Stomach (tissue), 8 donors: ENCODE measurements at regions not wholly inside any gene's neighbourhood (a gene's known extent, or its start where the extent isn't known, plus 50 kb on each side); places are given as distances from the start of the nearest gene placed in this dataset.

Source experiments
- DNase-seq, 2 donors: peaks; one replicate each; pipeline versions ENCODE4 v3.0.0 to v3.0.0-alpha.2; 2013 to 2019
- H3K27ac ChIP-seq, 5 donors: fragments of 200-600 bp in 4 of 5; sonication (generic) in 4 of 5; one replicate each; pipeline ENCODE4 v1.5.1; 2013 to 2019; ENCODE audit warnings: mild to moderate bottlenecking in 1 of 5, moderate library complexity in 1 of 5
- H3K27me3 ChIP-seq, 3 donors: fragments of 200-600 bp; sonication (generic); one replicate each; pipeline ENCODE4 v1.5.1; 2017 to 2019; ENCODE audit warnings: mixed run types in 1 of 3
- H3K36me3 ChIP-seq, 4 donors: fragments of 200-600 bp; sonication (generic); 1 replicate in 3 of 4; 2 replicates in 1 of 4; pipeline ENCODE4 v1.5.1; 2016 to 2019
- H3K4me1 ChIP-seq, 4 donors: fragments of 200-600 bp; sonication (generic); one replicate each; pipeline ENCODE4 v1.5.1; 2016 to 2019
- H3K4me3 ChIP-seq, 4 donors: fragments of 200-600 bp; sonication (generic) in 3 of 4; one replicate each; pipeline ENCODE4 v1.5.1; 2016 to 2019; ENCODE audit warnings: mild to moderate bottlenecking in 1 of 4
- H3K9me3 ChIP-seq, 4 donors: fragments of 200-600 bp; sonication (generic); one replicate each; pipeline ENCODE4 v1.5.1; 2016 to 2019
- CTCF ChIP-seq, 7 experiments: fragments of 450-650 bp in 4 of 7; fragments of 200-600 bp in 3 of 7; sonication (generic) in 3 of 7; IDR thresholded peaks; one replicate each; pipeline ENCODE4 v1.5.1; 2016 to 2019; ENCODE audit warnings: antibody characterized with exemption in 7 of 7, control low read depth in 2 of 7, mild to moderate bottlenecking in 1 of 7
- EP300 ChIP-seq: sonication (generic); formaldehyde crosslinking; IDR thresholded peaks from one replicate; pipeline ENCODE4 v1.6.1; 2017; ENCODE audit warnings: antibody characterized with exemption
- POLR2A ChIP-seq, 4 donors: fragments of 450-650 bp; IDR thresholded peaks; one replicate each; pipeline ENCODE4 v1.6.1; 2016; ENCODE audit warnings: antibody characterized with exemption in 4 of 4, control low read depth in 2 of 4, mild to moderate bottlenecking in 1 of 4, moderate library complexity in 1 of 4
- POLR2AphosphoS5 ChIP-seq, 3 donors: sonication (generic); formaldehyde crosslinking; IDR thresholded peaks; one replicate each; pipeline ENCODE4 v1.6.1; 2016; ENCODE audit warnings: antibody characterized with exemption in 3 of 3
- WGBS, 5 donors: extraction: QIAGEN DNeasy Blood & Tissue Kit in 3 of 5; methylation state at CpG; one replicate each; pipeline versions ENCODE4 v1.1.5 to v1.1.7; 2013 to 2018; 5-methylcytosine and 5-hydroxymethylcytosine counted together
- intact Hi-C: fragments of 100-400 bp; cut with DNase I; formaldehyde crosslinking; loops from one replicate; pipeline ENCODE4 v1.15.1; 2023; ENCODE audit warnings: low total_unique reads
- donor health status: healthy with polysubstance abuse.
- donor health status: Bipolar disorder and iron deficiency.
- donor health status: healthy.

- intact Hi-C loops: no loop called here
- H3K4me3 ChIP-seq: no peak overlapping the region
- no peaks in the 10 kb centered on the region for H3K27me3 ChIP-seq
- no peak for DNase-seq
- no peak overlapping the region for H3K27ac ChIP-seq
- no peaks in the 10 kb centered on the region for H3K4me1 ChIP-seq
- WGBS, 5 donors: 64 to 79% (median 71%) methylated on average over 2 of the region's 2 CpGs
- H3K36me3 ChIP-seq: no peaks in the 10 kb centered on the region
- TF ChIP-seq POLR2A (IDR thresholded peaks at IDR 0.05) (no peak), POLR2AphosphoS5 (IDR thresholded peaks at IDR 0.05) (no peak), EP300 (no peak), CTCF (IDR thresholded peaks at IDR 0.05) (no peak)
- H3K9me3 ChIP-seq: no peaks in the 10 kb centered on the region
Measured at GRCh38 chr5:125113328-125113727, 366.9 kb upstream of the ZNF608 start.

GRCh38 chr5:125115195-125115525 lies 368.7 kb upstream of the ZNF608 start:
- H3K4me3 ChIP-seq: no peak overlapping the region
- no peak for TF ChIP-seq POLR2AphosphoS5 (IDR thresholded peaks at IDR 0.05)
- no peak for TF ChIP-seq CTCF (IDR thresholded peaks at IDR 0.05)
- no peak for TF ChIP-seq POLR2A (IDR thresholded peaks at IDR 0.05)
- TF ChIP-seq EP300: no peak
- H3K4me1 ChIP-seq: no peaks in the 10 kb centered on the region
- no peaks in the 10 kb centered on the region for H3K9me3 ChIP-seq
- WGBS, 5 donors: 90 to 97% (median 95%) methylated on average over 6 of the region's 6 CpGs
- H3K36me3 ChIP-seq: no peaks in the 10 kb centered on the region
- no peak overlapping the region for H3K27ac ChIP-seq
- no peak for DNase-seq
- intact Hi-C loops: no loop called here
- H3K27me3 ChIP-seq: no peaks in the 10 kb centered on the region

DNA sequence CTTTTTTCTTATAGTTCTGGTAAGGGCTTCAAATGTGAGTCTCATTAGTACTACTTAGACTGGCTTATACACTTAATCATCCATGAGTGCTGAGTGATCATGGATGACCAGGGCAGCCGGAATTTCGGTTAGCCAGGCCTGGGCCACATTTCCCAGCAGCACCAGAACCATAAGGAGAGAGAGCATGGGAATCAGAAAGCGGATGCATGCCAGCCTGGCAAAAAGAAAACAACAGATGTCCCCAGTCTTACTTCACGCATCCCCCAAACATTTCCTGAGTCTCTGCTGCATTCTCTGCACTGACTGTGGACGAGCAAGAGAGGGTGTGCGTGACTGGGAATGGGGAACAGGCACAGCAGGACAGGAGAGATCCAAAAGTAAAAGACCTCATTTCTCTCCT lies 371.1 kb upstream of the ZNF608 start:
- no peaks in the 10 kb centered on the region for H3K36me3 ChIP-seq
- intact Hi-C loops: no loop called here
- no peaks in the 10 kb centered on the region for H3K27me3 ChIP-seq
- no peak overlapping the region for H3K27ac ChIP-seq
- TF ChIP-seq POLR2AphosphoS5 (IDR thresholded peaks at IDR 0.05) (no peak), POLR2A (IDR thresholded peaks at IDR 0.05) (no peak), CTCF (IDR thresholded peaks at IDR 0.05) (no peak), EP300 (no peak)
- H3K4me1 ChIP-seq: no peaks in the 10 kb centered on the region
- no peak overlapping the region for H3K4me3 ChIP-seq
- 75 to 80% (median 78%) methylated on average over 6 of the region's 6 CpGs for WGBS, 5 donors
- no peak for DNase-seq
- no peaks in the 10 kb centered on the region for H3K9me3 ChIP-seq

GRCh38 chr5:125120012-125120411 lies 373.6 kb upstream of the ZNF608 start:
- intact Hi-C loops: no loop called here
- no peak for DNase-seq
- WGBS, 5 donors: 78 to 90% (median 88%) methylated on average over 6 of the region's 6 CpGs

More at GRCh38 chr5:125120012-125120411, 373.6 kb upstream of the ZNF608 start:
- no peaks in the 10 kb centered on the region for H3K27me3 ChIP-seq
- TF ChIP-seq POLR2A (IDR thresholded peaks at IDR 0.05): no peak
- no peak for TF ChIP-seq EP300
- no peak for TF ChIP-seq CTCF (IDR thresholded peaks at IDR 0.05)
- no peak for TF ChIP-seq POLR2AphosphoS5 (IDR thresholded peaks at IDR 0.05)
- no peaks in the 10 kb centered on the region for H3K9me3 ChIP-seq
- H3K36me3 ChIP-seq: no peaks in the 10 kb centered on the region
- H3K27ac ChIP-seq: no peak overlapping the region
- no peak overlapping the region for H3K4me3 ChIP-seq
- peaks cover 0 to 3% (median 0%) of the 10 kb centered on the region in 4 donors for H3K4me1 ChIP-seq
